ENCODE measurements at regions not wholly inside any gene's neighbourhood (a gene's known extent, or its start where the extent isn't known, plus 50 kb on each side); places are given as distances from the start of the nearest gene placed in this dataset.

- Histone ChIP-seq H3K27me3 (ENCODE audit: control insufficient read depth in 1 of 2, insufficient read depth in 2 of 2, low read length in 1 of 2) (no peaks in the 10 kb centered on the region), H3K4me1 (ENCODE audit: control insufficient read depth in 1 of 2, insufficient read depth in 2 of 2, low read length in 2 of 2) (no peaks in the 10 kb centered on the region), H3K9me3 (ENCODE audit: control insufficient read depth, low read length) (peaks cover 1% of the 10 kb centered on the region), H3K4me3 (ENCODE audit: low read length in 2 of 2) (no peak overlapping the region), H3K27ac (ENCODE audit: low read depth in 1 of 2, low read length in 2 of 2) (no peak overlapping the region), H3K36me3 (ENCODE audit: control insufficient read depth in 1 of 2, insufficient read depth in 2 of 2, low read length in 1 of 2) (no peaks in the 10 kb centered on the region)
- DNase-seq (no peak), ATAC-seq (ENCODE audit: low FRiP score) (no peak)
- WGBS, 2 donors = 69 to 74% methylated on average over 2 of the region's 2 CpGs
- intact Hi-C loops (cut with DNase I) = no loop called here
Measured at GRCh38 chr2:117755768-117756167, 58.7 kb upstream of the DDX18 start.

DNA sequence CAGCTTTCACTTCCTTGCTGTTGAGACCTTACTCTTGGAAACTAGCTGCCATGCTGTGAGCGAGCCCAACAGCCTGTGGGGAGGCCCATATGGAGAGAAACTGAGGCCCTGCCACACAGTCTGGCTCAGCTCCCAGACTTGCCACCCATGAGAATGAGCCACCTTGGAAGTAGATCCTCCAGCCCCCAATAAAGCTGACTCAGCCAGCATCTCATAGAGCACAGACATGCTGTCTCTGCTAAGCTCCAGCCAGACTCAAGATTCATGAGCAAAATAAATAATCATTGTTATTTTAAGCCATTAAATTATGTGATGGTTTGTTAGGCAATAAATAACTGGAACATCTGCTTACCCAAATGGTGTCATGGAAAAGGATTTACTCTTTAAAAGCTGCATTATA, 53.6 kb upstream of the DDX18 start:
- Histone ChIP-seq H3K4me1 (ENCODE audit: control insufficient read depth in 1 of 2, insufficient read depth in 2 of 2, low read length in 2 of 2) (no peaks in the 10 kb centered on the region), H3K27me3 (ENCODE audit: control insufficient read depth in 1 of 2, insufficient read depth in 2 of 2, low read length in 1 of 2) (no peaks in the 10 kb centered on the region), H3K27ac (ENCODE audit: low read depth in 1 of 2, low read length in 2 of 2) (no peak overlapping the region), H3K36me3 (ENCODE audit: control insufficient read depth in 1 of 2, insufficient read depth in 2 of 2, low read length in 1 of 2) (no peaks in the 10 kb centered on the region), H3K9me3 (ENCODE audit: control insufficient read depth, low read length) (no peaks in the 10 kb centered on the region), H3K4me3 (ENCODE audit: low read length in 2 of 2) (no peak overlapping the region)
- intact Hi-C loops (cut with DNase I) = no loop called here
- DNase-seq (no peak), ATAC-seq (ENCODE audit: low FRiP score) (no peak)
- 76 to 82% methylated on average over 1 of the region's 1 CpG for WGBS, 2 donors

DNA sequence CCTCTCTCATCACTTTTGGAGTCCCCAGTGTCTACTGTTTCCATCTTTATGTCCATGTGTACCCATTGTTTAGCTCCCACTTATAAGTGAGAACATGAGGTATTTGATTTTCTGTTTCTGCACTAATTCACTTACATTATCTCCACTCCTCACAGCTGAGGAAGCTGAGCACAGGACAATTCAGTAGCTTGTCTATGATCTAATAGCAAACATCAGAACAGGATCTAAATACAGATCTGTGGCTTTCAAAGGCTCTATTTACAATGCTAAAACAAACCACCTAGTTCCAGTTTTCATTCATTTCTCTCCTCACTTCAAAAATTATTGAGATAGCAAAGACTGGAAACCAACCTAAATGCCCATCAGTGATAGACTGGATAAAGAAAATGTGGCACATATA, 52.0 kb upstream of the DDX18 start:
- Histone ChIP-seq H3K27ac (ENCODE audit: low read depth in 1 of 2, low read length in 2 of 2) (no peak overlapping the region), H3K27me3 (ENCODE audit: control insufficient read depth in 1 of 2, insufficient read depth in 2 of 2, low read length in 1 of 2) (no peaks in the 10 kb centered on the region), H3K4me1 (ENCODE audit: control insufficient read depth in 1 of 2, insufficient read depth in 2 of 2, low read length in 2 of 2) (no peaks in the 10 kb centered on the region), H3K4me3 (ENCODE audit: low read length in 2 of 2) (no peak overlapping the region), H3K9me3 (ENCODE audit: control insufficient read depth, low read length) (no peaks in the 10 kb centered on the region), H3K36me3 (ENCODE audit: control insufficient read depth in 1 of 2, insufficient read depth in 2 of 2, low read length in 1 of 2) (no peaks in the 10 kb centered on the region)
- DNase-seq = no peak
- intact Hi-C loops (cut with DNase I) = no loop called here
- no peak for ATAC-seq (ENCODE audit: low FRiP score)

DNA sequence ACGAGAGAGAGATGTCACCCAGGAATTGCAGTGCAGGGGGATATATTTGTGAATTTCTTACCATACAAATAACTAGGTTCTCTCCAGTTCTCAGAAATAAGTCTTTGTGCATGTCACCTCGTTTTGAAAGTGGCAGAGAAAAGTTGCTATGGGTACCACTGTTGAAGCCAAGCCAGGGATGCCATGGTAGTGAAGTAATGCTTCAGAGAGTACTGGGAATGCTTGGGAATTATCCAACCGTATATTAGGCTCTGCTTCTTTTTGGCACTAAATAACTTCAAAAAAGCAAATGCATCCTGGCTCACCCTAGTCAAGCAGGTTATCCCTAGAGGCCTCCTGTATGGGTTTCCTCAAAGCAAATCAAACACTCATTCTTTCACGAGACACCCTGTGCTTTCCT, 50.7 kb upstream of the DDX18 start:
- intact Hi-C loops (cut with DNase I) = no loop called here
- no peaks in the 10 kb centered on the region for H3K9me3 ChIP-seq (ENCODE audit: control insufficient read depth, low read length)
- ATAC-seq (ENCODE audit: low FRiP score) (no peak), DNase-seq (no peak)
- H3K27ac ChIP-seq (ENCODE audit: low read depth in 1 of 2, low read length in 2 of 2) = no peak overlapping the region
- no peak overlapping the region for H3K4me3 ChIP-seq (ENCODE audit: low read length in 2 of 2)
- H3K27me3 ChIP-seq (ENCODE audit: control insufficient read depth in 1 of 2, insufficient read depth in 2 of 2, low read length in 1 of 2) = no peaks in the 10 kb centered on the region
- no peaks in the 10 kb centered on the region for H3K36me3 ChIP-seq (ENCODE audit: control insufficient read depth in 1 of 2, insufficient read depth in 2 of 2, low read length in 1 of 2)
- WGBS, 2 donors = 9 to 12% methylated on average over 4 of the region's 4 CpGs
- no peaks in the 10 kb centered on the region for H3K4me1 ChIP-seq (ENCODE audit: control insufficient read depth in 1 of 2, insufficient read depth in 2 of 2, low read length in 2 of 2)
